Stimulated activated CD4-positive, alpha-beta T cell treated with anti-CD3 and anti-CD28 coated beads, Interleukin-2, amount 100 ng/mL, for 48 hours (primary cell): ENCODE measurements at regions not wholly inside any gene's neighbourhood (a gene's known extent, or its start where the extent isn't known, plus 50 kb on each side); places are given as distances from the start of the nearest gene placed in this dataset.
"Not testable (repeated sequence)": the region's sequence is repeated elsewhere in the genome, so short reads cannot be mapped to it uniquely, and the experiment has no call there.

ENCODE experiments used
- DNase-seq, 2 donors: peaks; one replicate each; pipeline ENCODE4 v3.0.0-alpha.2; 2020

GRCh38 chrX:40362291-40362690, 218.5 kb upstream of the ATP6AP2 start:
- not testable (repeated sequence) for DNase-seq

- no peak for DNase-seq
These were observed 220.2 kb upstream of the ATP6AP2 start for GRCh38 chrX:40360557-40360956.

- DNase-seq = no peak
These were observed 221.2 kb upstream of the ATP6AP2 start for GRCh38 chrX:40359593-40359992.

DNA sequence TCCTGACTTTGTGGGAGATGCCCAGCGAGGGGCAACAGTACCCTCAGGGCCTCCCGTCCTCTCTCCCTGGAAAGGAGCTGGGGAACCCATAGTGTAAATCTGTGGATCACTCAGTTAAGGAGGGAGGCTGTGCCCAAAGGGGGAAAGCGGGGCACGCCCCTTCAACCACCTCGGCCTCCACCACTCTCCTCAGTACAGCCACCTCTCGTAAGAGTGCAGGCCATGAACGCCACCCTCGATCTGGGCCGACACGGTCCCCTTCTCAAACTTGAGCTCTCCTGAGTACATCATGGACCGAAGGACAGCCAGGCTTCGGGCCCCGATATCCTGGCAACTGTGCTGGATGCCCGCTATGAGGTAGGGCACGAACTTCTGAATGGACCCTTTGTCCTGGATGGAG, 221.8 kb upstream of the ATP6AP2 start:
- no peak for DNase-seq

DNA sequence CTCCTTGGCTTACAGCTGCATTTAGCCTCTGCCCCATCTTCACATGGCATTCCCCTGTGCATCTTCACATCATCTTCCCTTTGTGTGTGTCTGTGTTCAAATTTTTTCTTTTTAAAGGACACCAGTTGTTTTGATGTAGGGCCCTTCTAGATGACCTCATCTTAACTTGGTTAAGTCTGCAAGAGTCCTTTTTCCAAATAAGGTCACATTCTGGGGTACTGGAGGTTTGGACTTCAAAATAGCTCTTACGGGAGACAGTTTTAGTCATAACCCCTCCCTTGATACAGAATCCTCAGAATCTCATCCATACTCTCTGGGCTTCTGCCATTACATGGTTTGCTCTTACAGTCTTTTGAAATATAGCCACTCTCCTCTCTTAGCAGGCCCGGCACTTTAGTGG, 231.5 kb upstream of the ATP6AP2 start:
- DNase-seq = no peak

DNA sequence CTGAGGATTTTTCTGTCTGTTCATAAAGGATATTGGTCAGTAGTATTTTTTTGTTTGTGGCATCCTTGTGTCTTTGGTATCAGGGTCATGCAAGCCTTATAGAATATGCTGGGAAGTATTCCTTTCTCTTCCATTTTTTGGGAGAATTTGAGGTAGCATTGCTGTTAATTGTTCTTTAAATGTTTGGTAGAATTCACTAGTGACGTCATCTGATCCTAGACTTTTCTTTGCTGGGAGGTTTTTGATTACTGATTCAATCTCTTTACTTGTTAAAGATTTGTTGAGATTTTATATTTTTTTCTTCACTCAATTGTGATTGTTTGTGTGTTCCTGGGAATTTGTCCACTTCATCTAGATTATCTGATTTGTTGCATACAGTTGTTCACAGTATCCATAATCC, 234.4 kb upstream of the ATP6AP2 start:
- DNase-seq = no peak

GRCh38 chrX:40343319-40343718, 237.5 kb upstream of the ATP6AP2 start:
- DNase-seq = no peak

DNA sequence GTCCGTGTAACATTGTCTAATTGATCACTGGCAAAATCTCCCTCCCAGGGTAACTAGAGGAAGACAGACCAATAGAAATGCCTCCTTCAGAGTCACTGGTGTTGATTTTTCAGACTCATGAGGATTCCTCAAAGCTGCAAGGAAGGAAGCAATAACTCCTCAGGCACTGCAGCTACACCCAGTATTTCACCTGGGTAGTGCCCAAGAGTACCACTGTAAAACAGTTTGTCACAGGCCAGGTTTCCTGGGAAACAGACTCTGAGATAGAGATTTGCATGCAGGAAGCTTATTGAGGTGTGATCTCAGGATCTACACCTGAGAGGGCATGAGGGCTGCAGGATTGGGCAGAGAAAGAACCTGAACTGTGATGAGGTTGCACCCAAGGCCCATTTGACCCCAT, 240.7 kb upstream of the ATP6AP2 start:
- no peak for DNase-seq

DNA sequence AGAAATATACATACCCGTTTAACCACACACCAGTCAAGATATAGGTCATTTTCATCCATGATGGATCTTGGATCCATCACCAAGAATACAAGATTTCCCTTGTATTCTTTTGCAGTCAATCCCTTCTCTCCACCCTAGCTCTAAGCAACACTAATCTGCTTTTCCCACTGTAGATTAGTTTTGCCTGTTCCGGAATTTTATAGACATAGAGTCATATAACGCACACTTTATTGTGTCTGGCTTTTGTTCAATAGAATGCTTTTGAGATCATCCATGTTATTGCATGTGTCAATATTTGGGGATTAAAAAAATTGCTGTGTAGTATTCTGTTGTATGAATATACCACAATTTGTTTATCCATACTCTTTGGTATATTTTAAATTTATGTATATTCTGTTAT, 235.6 kb upstream of the BCOR start:
- DNase-seq = no peak

GRCh38 chrX:40331762-40332161, 234.0 kb upstream of the BCOR start:
- DNase-seq = no peak

DNA sequence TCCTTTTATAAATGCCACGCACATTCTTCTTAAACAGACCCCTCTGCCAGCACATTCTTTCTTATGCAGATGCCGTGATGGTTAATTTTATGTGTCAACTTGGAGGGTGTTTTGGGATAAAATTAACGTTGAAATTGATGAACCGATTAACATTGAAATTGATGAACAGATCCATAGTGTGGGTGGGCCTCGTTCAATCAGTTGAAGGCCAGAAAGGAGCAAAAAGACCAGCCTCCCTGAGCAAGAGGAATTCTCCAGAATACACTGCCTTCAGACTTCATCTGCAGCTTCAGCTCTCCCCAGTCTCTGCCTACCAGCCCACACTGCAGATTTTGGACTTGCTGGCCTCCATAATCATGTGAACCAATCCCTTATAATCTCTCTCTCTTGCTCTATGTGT, 233.6 kb upstream of the BCOR start:
- no peak for DNase-seq

GRCh38 chrX:40329616-40330015, 231.9 kb upstream of the BCOR start:
- DNase-seq = no peak

GRCh38 chrX:40327085-40327484, 229.3 kb upstream of the BCOR start:
- no peak for DNase-seq

GRCh38 chrX:40326186-40326965, 228.6 kb upstream of the BCOR start:
- no peak for DNase-seq

- DNase-seq = no peak
These were observed 227.4 kb upstream of the BCOR start for GRCh38 chrX:40325161-40325560.

DNA sequence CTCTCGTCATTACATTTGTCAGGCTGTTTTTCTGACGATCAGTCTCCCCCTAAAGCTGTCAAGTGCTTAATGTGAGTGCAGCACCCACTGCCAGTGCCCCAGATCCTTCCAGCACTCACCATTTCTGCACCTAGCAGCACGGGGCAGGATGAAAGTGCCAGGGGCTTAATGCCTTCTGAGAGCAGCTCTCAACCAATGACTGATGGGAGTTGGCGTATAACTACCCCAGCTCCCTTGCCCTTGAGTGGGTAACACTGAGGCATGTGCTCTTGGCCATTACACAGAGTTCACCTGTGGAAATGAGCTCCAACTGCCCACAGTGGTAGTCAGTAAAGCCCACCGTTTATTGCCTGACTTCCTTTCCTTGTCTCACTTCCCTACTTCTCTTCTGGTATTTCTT, 226.2 kb upstream of the BCOR start:
- no peak for DNase-seq

GRCh38 chrX:40320819-40321218, 223.1 kb upstream of the BCOR start:
- no peak for DNase-seq

DNA sequence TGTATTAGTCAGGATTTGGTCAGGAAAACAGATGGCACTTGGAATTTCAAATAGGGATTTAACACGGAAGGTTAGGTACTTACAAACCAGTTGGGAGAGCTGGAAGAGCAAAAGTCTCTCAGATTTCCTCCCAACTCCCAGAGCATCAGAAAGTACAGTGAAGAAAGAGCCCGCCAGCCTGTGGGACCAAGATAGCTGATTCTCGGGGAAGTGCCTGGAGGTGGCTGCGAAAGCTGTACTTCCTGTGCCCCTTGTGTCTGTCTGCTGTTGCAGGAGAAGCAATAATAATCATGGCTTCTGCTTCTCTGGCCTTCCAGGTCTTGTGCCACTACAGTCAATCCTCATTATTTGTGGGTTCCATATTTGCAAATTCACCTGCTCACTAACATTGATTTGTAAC, 221.0 kb upstream of the BCOR start:
- no peak for DNase-seq

DNA sequence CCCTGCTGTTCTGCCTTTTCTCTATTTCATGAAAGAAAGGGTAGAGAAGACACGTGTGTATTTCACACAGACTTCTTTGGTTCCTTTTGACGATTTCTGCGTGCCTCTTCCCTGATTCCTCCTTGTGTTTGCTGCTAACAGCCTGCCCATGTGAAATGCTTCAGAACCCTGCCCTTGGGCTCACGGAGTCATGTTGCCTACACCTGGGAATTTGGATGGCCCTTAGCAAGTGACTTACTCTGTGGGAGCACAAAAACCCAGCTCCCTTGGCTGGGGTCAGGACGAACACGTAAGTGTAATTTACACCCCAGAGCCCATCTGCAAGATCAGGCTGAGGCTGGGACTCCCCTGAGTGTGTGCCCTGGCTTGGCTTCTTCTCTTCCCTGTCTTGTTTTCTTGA, 220.3 kb upstream of the BCOR start:
- no peak for DNase-seq

- no peak for DNase-seq
These were observed 218.7 kb upstream of the BCOR start for GRCh38 chrX:40316502-40316901.

GRCh38 chrX:40314070-40314469, 216.3 kb upstream of the BCOR start:
- DNase-seq = no peak

DNA sequence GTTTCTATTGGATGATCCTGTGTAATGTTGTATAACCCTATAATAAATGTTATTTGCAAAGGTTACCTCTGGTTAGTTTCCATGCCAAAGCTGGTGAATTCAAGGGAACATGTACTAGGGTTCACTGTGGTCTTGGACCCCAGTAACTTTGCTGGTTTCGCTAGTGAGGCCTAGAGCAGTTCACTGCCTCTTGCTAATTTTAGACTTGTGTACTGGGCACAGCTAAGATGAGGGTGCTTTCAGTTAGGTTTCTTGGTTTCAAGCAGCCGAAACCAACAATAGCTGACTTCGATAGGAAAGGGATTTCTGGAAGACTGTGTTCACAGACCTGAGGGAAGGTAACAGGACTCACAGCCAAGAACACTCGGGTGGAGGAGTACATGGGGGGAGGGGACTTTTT, 215.5 kb upstream of the BCOR start:
- DNase-seq = no peak

DNA sequence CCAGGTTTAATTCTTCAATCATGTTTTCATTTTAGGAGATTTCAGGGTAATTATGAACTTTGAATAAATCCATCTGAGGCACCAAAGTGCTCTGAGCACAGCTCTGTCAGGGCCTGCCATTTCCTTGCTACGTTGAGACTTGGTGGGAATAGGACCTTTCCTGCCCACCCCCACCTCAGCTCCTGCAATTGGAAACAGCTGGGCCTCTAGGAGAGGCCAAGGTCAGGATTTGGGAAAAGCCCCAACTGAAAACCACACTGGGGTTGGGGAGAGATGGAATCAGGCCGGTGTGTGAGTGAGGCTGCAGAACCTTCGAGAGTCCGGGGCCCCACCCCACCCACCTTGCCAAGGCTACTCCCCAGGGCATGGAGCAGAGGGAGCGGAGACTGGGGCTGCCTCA, 212.7 kb upstream of the BCOR start:
- DNase-seq = no peak

GRCh38 chrX:40310016-40310415, 212.3 kb upstream of the BCOR start:
- no peak for DNase-seq

DNA sequence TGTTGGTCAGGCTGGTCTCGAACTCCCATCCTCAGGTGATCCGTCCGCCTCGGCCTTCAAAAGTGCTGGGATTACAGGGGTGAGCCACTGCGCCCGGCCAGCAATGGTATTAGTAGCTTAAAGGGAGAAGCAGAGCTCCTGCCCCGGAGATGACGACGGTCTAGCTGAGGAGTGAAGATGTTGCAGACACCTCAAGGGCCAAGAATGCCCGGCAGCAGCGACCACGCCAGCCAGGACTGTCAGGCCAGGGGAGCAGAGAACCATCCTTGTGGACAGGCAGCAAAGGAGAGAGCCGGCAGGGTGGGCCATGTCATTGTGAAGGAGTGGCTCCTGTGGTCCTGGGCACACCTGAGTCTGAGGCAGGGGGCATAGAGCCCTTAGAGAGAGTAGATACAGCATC, 210.1 kb upstream of the BCOR start:
- DNase-seq = no peak

DNA sequence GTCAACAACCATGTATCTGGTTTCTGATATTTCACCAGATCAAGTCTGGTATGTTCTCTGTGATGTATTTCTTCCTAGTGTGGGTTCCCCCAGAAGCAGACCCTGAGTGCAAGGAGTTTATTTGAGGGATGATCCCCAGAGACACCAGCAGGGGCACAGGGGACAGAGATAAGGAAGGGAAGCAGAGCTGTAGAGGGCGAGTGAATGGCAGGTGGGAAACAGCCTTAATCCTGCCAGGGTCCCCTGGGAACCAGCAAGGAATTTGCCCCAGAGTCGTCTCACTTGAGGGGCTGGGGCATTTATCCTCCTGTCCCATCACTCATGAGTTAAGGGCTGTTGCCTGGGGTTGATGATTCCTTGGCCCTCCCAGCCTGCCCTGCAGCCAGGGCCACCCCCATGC, 206.4 kb upstream of the BCOR start:
- DNase-seq = no peak
